IMR-90 (cell line): ENCODE measurements at regions not wholly inside any gene's neighbourhood (a gene's known extent, or its start where the extent isn't known, plus 50 kb on each side); places are given as distances from the start of the nearest gene placed in this dataset.
"Not testable (repeated sequence)": the region's sequence is repeated elsewhere in the genome, so short reads cannot be mapped to it uniquely, and the experiment has no call there.

ENCODE experiments used
- ATAC-seq: fragments of 200-7000 bp; cut with Tn5 transposase; 2 replicates; pipeline ENCODE4 v1.9.1; 2020; ENCODE audit warnings: low read depth, mild to moderate bottlenecking, moderate library complexity
- BruUV-seq: library from RNA; stranded (reverse); fragments of 400-500 nt; replicated peaks from 2 replicates; lab custom pipeline; 2021; lab: Mats Ljungman, UMichigan
- CTCF ChIA-PET: fragments of 300-600 bp; formaldehyde crosslinking; extraction: SDS; loops from one replicate; lab custom pipeline; 2021; ENCODE audit warnings: antibody characterized with exemption; lab: Yijun Ruan, JAX
- POLR2A ChIA-PET: fragments of 300-600 bp; sonication (Branson Sonifier 250); formaldehyde crosslinking; loops from one replicate; lab custom pipeline; 2022; ENCODE audit warnings: antibody characterized with exemption; ENCODE audit not compliant: unreplicated experiment; lab: Charles Lee
- DNase-seq: peaks from one replicate; pipeline ENCODE4 v3.0.0; 2013
- H2AFZ ChIP-seq: replicated peaks from 2 replicates; pipeline ENCODE3; 2013; ENCODE audit warnings: low read length, mild to moderate bottlenecking; ENCODE audit not compliant: poor library complexity
- H2AK5ac ChIP-seq: 2 replicates; pipeline ENCODE4 v1.6.1; 2013; ENCODE audit warnings: low read depth, low read length, inconsistent platforms
- H2AK9ac ChIP-seq: replicated peaks from 2 replicates; pipeline ENCODE3; 2013; ENCODE audit warnings: mild to moderate bottlenecking, low read depth, low read length, moderate library complexity; ENCODE audit not compliant: poor library complexity
- H2BK120ac ChIP-seq: 2 replicates; pipeline ENCODE4 v1.6.1; 2013; ENCODE audit warnings: low read depth, low read length, inconsistent platforms
- H2BK15ac ChIP-seq: 3 replicates; pipeline ENCODE4 v1.6.1; 2013; ENCODE audit warnings: low read depth, low read length, inconsistent platforms
- H2BK20ac ChIP-seq: 2 replicates; pipeline ENCODE4 v1.6.1; 2013; ENCODE audit warnings: low read depth, mild to moderate bottlenecking, inconsistent platforms, low read length, moderate library complexity
- H2BK5ac ChIP-seq: 2 replicates; pipeline ENCODE4 v1.6.1; 2013; ENCODE audit warnings: mild to moderate bottlenecking, low read depth, low read length, inconsistent platforms; ENCODE audit not compliant: poor library complexity, severe bottlenecking
- H3K14ac ChIP-seq: replicated peaks from 2 replicates; pipeline ENCODE4 v1.6.1; 2013; ENCODE audit warnings: low read depth, low read length, inconsistent platforms
- H3K18ac ChIP-seq: 2 replicates; pipeline ENCODE4 v1.6.1; 2013; ENCODE audit warnings: low read depth, low read length, control low read depth
- H3K23ac ChIP-seq: 2 replicates; pipeline ENCODE4 v1.6.1; 2013; ENCODE audit warnings: low read depth, low read length, inconsistent platforms
- H3K27ac ChIP-seq: 2 replicates; pipeline ENCODE4 v1.5.1; 2013; ENCODE audit warnings: mild to moderate bottlenecking, control low read depth, low read length; ENCODE audit not compliant: insufficient read depth
- H3K27me3 ChIP-seq: 2 replicates; pipeline ENCODE4 v1.6.1; 2013; ENCODE audit warnings: low read length; ENCODE audit not compliant: control insufficient read depth, insufficient read depth
- H3K36me3 ChIP-seq: 2 replicates; pipeline ENCODE4 v1.6.1; 2013; ENCODE audit warnings: low read length, mixed read lengths; ENCODE audit not compliant: control insufficient read depth, insufficient read depth
- H3K4ac ChIP-seq: 2 replicates; pipeline ENCODE4 v1.6.1; 2013; ENCODE audit warnings: low read depth, low read length, inconsistent platforms
- H3K4me1 ChIP-seq: 2 replicates; pipeline ENCODE4 v1.6.1; 2013; ENCODE audit warnings: low read length, mixed read lengths; ENCODE audit not compliant: control insufficient read depth, insufficient read depth
- H3K4me2 ChIP-seq: 2 replicates; pipeline ENCODE4 v1.6.1; 2013; ENCODE audit warnings: low read depth, mild to moderate bottlenecking, control low read depth, low read length, moderate library complexity
- H3K4me3 ChIP-seq: 2 replicates; pipeline ENCODE4 v1.5.1; 2013; ENCODE audit warnings: low read depth, mild to moderate bottlenecking, control low read depth, low read length, moderate library complexity; ENCODE audit not compliant: insufficient read depth
- H3K56ac ChIP-seq: 2 replicates; pipeline ENCODE4 v1.6.1; 2013; ENCODE audit warnings: low read length, inconsistent platforms; ENCODE audit not compliant: insufficient read depth; ENCODE audit errors: extremely low read depth
- H3K79me1 ChIP-seq, 2 experiments: 2 replicates each; pipeline ENCODE4 v1.6.1; 2013; ENCODE audit warnings: low read length in 2 of 2, inconsistent platforms in 1 of 2, low read depth in 1 of 2
- H3K9ac ChIP-seq: 2 replicates; pipeline ENCODE4 v1.6.1; 2013; ENCODE audit warnings: low read depth, low read length, control low read depth
- H3K9me1 ChIP-seq: 2 replicates; pipeline ENCODE4 v1.6.1; 2013; ENCODE audit warnings: low read length, inconsistent platforms; ENCODE audit not compliant: insufficient read depth
- H3K9me3 ChIP-seq: 2 replicates; pipeline ENCODE4 v1.6.1; 2013; ENCODE audit warnings: low read length; ENCODE audit not compliant: control insufficient read depth, insufficient read depth
- H4K20me1 ChIP-seq: 2 replicates; pipeline ENCODE4 v1.6.1; 2013; ENCODE audit warnings: low read length, inconsistent platforms; ENCODE audit not compliant: insufficient read depth
- H4K5ac ChIP-seq: 2 replicates; pipeline ENCODE4 v1.6.1; 2013; ENCODE audit warnings: mild to moderate bottlenecking, low read depth, low read length, control low read depth
- H4K8ac ChIP-seq, 2 experiments: 2 replicates each; pipeline ENCODE4 v1.6.1; 2013; ENCODE audit warnings: low read depth in 2 of 2, low read length in 2 of 2, control low read depth in 1 of 2, inconsistent platforms in 1 of 2
- H4K91ac ChIP-seq: 2 replicates; pipeline ENCODE4 v1.6.1; 2013; ENCODE audit warnings: low read depth, low read length, inconsistent platforms; ENCODE audit not compliant: insufficient read depth
- WGBS, 2 experiments: methylation state at CpG; one replicate each; pipeline versions ENCODE4 v1.1.5 to v1.1.7; 2013; ENCODE audit warnings: missing lambda C conversion rate in 2 of 2; ENCODE audit not compliant: insufficient read length in 1 of 2; ENCODE audit errors: extremely low coverage in 2 of 2; 5-methylcytosine and 5-hydroxymethylcytosine counted together
- dilution Hi-C: fragments of 300-500 bp; cut with HindIII; formaldehyde crosslinking; loops from one replicate; pipeline ENCODE4 v1.14.3; 2018; ENCODE audit warnings: low sequenced_read_pairs; ENCODE audit not compliant: unreplicated experiment
- in situ Hi-C: fragments of 300-500 bp; cut with MboI; formaldehyde crosslinking; loops from 3 replicates; pipeline ENCODE4 v1.14.3; 2019; ENCODE audit warnings: low sequenced_read_pairs, inconsistent platforms, mixed read lengths
- intact Hi-C: fragments of 100-400 bp; cut with micrococcal nuclease; formaldehyde crosslinking; loops from 2 replicates; pipeline ENCODE4 v1.10.0; 2022

- H3K23ac ChIP-seq, H3K4me2 ChIP-seq, H2BK120ac ChIP-seq, intact Hi-C loops, H2BK20ac ChIP-seq, POLR2A ChIA-PET, in situ Hi-C loops, H4K91ac ChIP-seq, H3K36me3 ChIP-seq, H2BK5ac ChIP-seq, H3K79me1 ChIP-seq, H2AFZ ChIP-seq, H2AK5ac ChIP-seq, H3K18ac ChIP-seq, H3K4me3 ChIP-seq, H3K56ac ChIP-seq, H4K8ac ChIP-seq, dilution Hi-C loops, H3K9me1 ChIP-seq, H3K4me1 ChIP-seq, ATAC-seq, H4K5ac ChIP-seq, DNase-seq, H2BK15ac ChIP-seq, CTCF ChIA-PET, H3K4ac ChIP-seq, H4K20me1 ChIP-seq, H3K9me3 ChIP-seq, BruUV-seq, H3K14ac ChIP-seq, H2AK9ac ChIP-seq, H3K27me3 ChIP-seq, H3K9ac ChIP-seq, H3K27ac ChIP-seq: not testable (repeated sequence)
- no CpG with 5 or more reads among the region's 4 CpGs for whole genome bisulfite sequencing, 2 experiments
Observed at GRCh38 chr3:6030648-6031047, 830.3 kb upstream of the GRM7 start.
